GM20431 (cell line): ENCODE measurements at regions not wholly inside any gene's neighbourhood (a gene's known extent, or its start where the extent isn't known, plus 50 kb on each side); places are given as distances from the start of the nearest gene placed in this dataset.

Experiments
- in situ Hi-C: fragments of 300-500 bp; cut with MseI, MboI; formaldehyde crosslinking; loops from one replicate; pipeline ENCODE4 v1.15.0; 2020; ENCODE audit warnings: low sequenced_read_pairs; ENCODE audit not compliant: unreplicated experiment

DNA sequence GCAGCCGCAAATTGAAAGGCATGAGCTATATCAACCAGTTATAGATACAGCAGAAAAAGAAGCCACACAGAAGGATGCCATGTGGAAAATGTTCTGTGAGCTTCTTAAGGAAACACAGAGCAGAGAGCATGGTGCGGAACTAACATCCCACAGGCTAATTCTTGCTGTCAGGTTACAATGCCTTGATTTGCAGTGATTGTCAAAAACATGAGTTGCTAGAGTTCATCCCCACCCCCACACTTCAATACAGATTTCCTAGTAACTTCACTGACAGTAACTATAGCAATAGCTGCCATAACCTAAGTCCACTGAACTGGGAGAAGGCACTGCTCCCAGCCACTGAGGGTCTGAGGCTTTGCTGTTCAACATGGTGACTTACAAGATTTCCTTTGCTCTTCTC, 821.6 kb downstream of the SQOR start:
- in situ Hi-C loops, result no loop called here

GRCh38 chr15:46460431-46461094, 825.7 kb downstream of the SQOR start:
- in situ Hi-C loops, result no loop called here

- in situ Hi-C loops, result no loop called here
Observed at GRCh38 chr15:46461416-46461815, 826.6 kb downstream of the SQOR start.

- in situ Hi-C loops, result no loop called here
Observed at GRCh38 chr15:46467041-46467440, 832.2 kb downstream of the SQOR start.

GRCh38 chr15:46471096-46471495, 836.3 kb downstream of the SQOR start:
- in situ Hi-C loops, result no loop called here

GRCh38 chr15:46489276-46489675, 854.4 kb downstream of the SQOR start:
- in situ Hi-C loops, result no loop called here

GRCh38 chr15:46496491-46497115, 861.8 kb downstream of the SQOR start:
- in situ Hi-C loops, result no loop called here

DNA sequence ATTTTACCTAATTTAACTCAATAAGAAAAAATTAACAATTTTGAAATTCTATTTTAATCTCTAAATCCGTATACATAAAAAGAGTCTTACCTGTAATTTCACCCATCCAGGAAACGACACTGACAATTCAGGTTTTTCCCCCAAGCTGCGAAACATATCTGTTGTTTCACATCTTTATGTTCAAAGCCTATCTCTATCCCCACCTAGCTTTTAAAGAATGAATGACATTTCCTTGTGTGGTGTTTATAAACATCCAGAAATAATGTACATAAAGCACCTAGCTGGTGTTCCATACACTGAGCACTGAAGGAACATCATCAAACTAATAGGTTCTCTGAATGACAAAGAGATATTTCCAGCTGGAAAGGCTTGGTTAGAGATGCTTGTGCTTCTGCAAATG, 867.8 kb downstream of the SQOR start:
- in situ Hi-C loops, result no loop called here

DNA sequence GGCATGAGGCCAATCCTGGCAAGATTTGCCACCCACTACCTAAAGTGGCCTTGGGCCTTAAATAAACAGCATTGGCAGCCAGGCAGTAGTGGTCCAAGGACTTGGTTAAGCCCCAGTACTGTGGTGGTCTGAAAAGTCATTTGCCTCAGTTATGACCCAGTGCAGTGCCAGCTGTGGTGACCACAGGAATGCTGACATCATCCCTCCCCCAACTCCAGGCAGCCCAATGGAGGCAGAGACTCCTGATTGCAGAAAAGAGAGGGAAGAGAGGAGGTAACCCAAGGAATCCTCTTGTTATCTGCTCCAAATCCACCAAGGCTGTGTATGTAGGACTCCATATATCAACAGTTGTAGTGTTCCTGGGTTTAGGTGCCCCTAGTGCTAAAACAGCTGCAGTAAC, 883.6 kb downstream of the SQOR start:
- in situ Hi-C loops, result no loop called here

GRCh38 chr15:46523701-46524100, 888.9 kb downstream of the SQOR start:
- in situ Hi-C loops, result no loop called here

DNA sequence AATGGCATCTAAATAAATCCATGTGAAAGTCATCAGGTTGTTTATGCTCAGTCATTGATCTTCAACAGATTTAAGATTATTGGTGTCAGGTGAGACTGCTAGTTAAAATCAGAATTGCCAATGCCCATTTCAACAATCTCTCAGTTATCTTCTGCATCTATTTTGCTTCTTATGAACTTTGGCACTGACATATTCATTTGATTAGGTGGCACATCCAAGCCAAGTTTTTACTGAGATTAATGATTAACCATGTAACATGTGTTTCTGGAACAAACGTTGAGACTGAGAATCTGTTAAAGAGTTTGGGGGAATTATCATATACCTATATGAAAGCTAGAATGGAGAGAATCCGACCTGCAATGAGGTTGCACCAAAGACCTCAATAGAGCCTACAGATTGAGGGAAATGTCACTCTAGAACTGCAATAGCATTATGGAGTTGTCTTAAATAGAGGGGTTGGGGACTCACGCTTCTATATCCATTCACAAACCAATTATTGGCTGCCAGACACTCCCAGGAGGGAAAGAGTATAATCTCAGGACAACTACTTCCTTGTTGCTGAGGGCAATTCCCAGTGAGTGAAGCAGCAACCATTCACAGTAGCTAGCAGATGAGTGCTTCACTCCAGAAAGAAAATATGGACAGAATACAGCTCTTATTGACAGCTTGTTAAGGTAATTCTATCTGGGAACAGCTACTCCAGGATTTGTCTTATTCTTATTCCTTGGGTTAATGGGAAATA, 891.3 kb downstream of the SQOR start:
- in situ Hi-C loops, result no loop called here

DNA sequence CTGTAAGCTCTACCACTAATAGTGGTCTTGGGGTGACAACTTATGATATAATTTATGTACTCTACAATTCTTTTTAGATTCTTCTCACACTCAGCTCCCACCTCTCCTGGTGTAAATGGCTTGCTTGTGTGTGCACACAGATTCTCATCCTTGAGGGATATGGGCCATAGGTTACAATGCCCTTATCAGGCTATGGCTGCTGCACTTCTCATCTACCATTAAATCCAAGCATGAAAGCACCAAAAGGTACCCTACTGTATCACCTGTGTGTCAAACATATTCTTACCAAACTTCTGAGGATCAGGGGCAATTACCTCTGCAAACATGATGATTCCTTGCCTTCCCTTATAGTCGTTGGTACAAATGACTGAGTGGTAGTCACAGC, 891.9 kb downstream of the SQOR start:
- in situ Hi-C loops, result no loop called here

DNA sequence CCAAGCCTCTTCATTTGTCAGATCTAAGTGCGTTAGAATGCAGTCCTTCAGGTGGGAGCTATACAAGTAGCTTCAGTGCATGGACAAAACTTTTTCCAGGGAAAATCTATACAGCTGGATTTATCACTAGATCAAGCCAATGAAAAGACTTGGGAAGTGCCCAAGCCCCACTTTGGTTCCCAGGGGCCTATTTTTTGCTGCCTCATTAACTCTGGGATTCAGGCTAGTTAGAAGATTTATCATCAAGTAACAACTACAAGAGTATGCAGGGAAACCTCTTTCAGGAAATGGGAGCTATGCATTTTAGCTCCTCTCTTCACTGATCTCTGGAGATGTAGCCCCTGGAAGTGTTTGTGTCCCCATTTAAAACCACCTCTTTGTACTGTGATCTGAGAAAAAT, 908.8 kb downstream of the SQOR start:
- in situ Hi-C loops, result no loop called here

- in situ Hi-C loops, result no loop called here
Observed at GRCh38 chr15:46548989-46549388, 914.2 kb downstream of the SQOR start.

- in situ Hi-C loops, result no loop called here
Observed at GRCh38 chr15:46552316-46552715, 917.5 kb downstream of the SQOR start.

- in situ Hi-C loops, result no loop called here
Observed at GRCh38 chr15:46555547-46555946, 920.7 kb downstream of the SQOR start.

- in situ Hi-C loops, result no loop called here
Observed at GRCh38 chr15:46556010-46556409, 921.2 kb downstream of the SQOR start.

- in situ Hi-C loops, result no loop called here
Observed at GRCh38 chr15:46556559-46557379, 921.9 kb downstream of the SQOR start.

GRCh38 chr15:46567968-46568367, 933.1 kb downstream of the SQOR start:
- in situ Hi-C loops, result no loop called here

GRCh38 chr15:46569781-46570180, 935.0 kb downstream of the SQOR start:
- in situ Hi-C loops, result no loop called here
